Caco-2 (cell line): ENCODE measurements at regions not wholly inside any gene's neighbourhood (a gene's known extent, or its start where the extent isn't known, plus 50 kb on each side); places are given as distances from the start of the nearest gene placed in this dataset.

Experiments
- BruUV-seq: library from RNA; stranded (reverse); fragments of 400-500 nt; replicated peaks from 2 replicates; lab custom pipeline; 2021; lab: Mats Ljungman, UMichigan
- CTCF ChIA-PET: fragments of 300-600 bp; sonication (Branson Sonifier 250); formaldehyde crosslinking; loops from one replicate; lab custom pipeline; 2022; ENCODE audit warnings: antibody characterized with exemption; lab: Charles Lee
- POLR2A ChIA-PET: fragments of 300-600 bp; sonication (Branson Sonifier 250); formaldehyde crosslinking; loops from one replicate; lab custom pipeline; 2022; ENCODE audit warnings: antibody characterized with exemption; lab: Charles Lee
- DNase-seq, 2 experiments: peaks; one replicate each; pipeline versions ENCODE4 v3.0.0 to v3.0.0-alpha.2; 2020 to 2022
- H3K27me3 ChIP-seq: replicated peaks from 2 replicates; pipeline ENCODE4 v1.6.0; 2011; ENCODE audit warnings: low read length; ENCODE audit not compliant: control insufficient read depth, insufficient read depth
- H3K36me3 ChIP-seq: 2 replicates; pipeline ENCODE4 v1.5.1; 2011; ENCODE audit warnings: low read length; ENCODE audit not compliant: control insufficient read depth, insufficient read depth
- H3K4me1 ChIP-seq: fragments of 250-450 bp; sonication (Bioruptor Pico); 2 replicates; pipeline ENCODE4 v1.5.1; 2020; ENCODE audit warnings: mild to moderate bottlenecking
- H3K4me3 ChIP-seq: 2 replicates; pipeline ENCODE4 v1.5.1; 2011; ENCODE audit warnings: low read depth, mild to moderate bottlenecking, control low read depth, low read length
- H3K9me3 ChIP-seq: fragments of 250-450 bp; sonication (Bioruptor Pico); 2 replicates; pipeline ENCODE4 v1.5.1; 2020; ENCODE audit warnings: mild to moderate bottlenecking, moderate library complexity
- H3K27ac Mint-ChIP-seq: one replicate; pipeline ENCODE4 v1.8.0; 2022; ENCODE audit warnings: mixed read lengths; ENCODE audit not compliant: unreplicated experiment
- H3K27me3 Mint-ChIP-seq: one replicate; pipeline ENCODE4 v1.8.0; 2022; ENCODE audit warnings: mixed read lengths; ENCODE audit not compliant: insufficient read depth, unreplicated experiment
- H3K36me3 Mint-ChIP-seq: one replicate; pipeline ENCODE4 v1.8.0; 2022; ENCODE audit warnings: mild to moderate bottlenecking, mixed read lengths; ENCODE audit not compliant: insufficient read depth, unreplicated experiment
- H3K4me1 Mint-ChIP-seq: one replicate; pipeline ENCODE4 v1.8.0; 2022; ENCODE audit warnings: low read depth, mixed read lengths; ENCODE audit not compliant: unreplicated experiment
- H3K4me3 Mint-ChIP-seq: one replicate; pipeline ENCODE4 v1.8.0; 2022; ENCODE audit warnings: mild to moderate bottlenecking, moderate library complexity, mixed read lengths; ENCODE audit not compliant: unreplicated experiment
- H3K9me3 Mint-ChIP-seq: one replicate; pipeline ENCODE4 v1.8.0; 2022; ENCODE audit warnings: mixed read lengths; ENCODE audit not compliant: unreplicated experiment
- intact Hi-C: fragments of 100-400 bp; cut with micrococcal nuclease; formaldehyde crosslinking; loops from one replicate; pipeline ENCODE4 v1.10.0; 2022; ENCODE audit not compliant: unreplicated experiment
- TF ChIP-seq, protein P1 (sequence below), 2 experiments: fragments of 200-600 bp in 1 of 2; IDR thresholded peaks; 1 replicate in 1 of 2; 2 replicates in 1 of 2; pipeline versions ENCODE4 v1.5.1 to v1.8.0; 2011 to 2022; ENCODE audit warnings: antibody characterized with exemption in 1 of 2, control low read depth in 1 of 2, inconsistent platforms in 1 of 2, low read depth in 1 of 2, low read length in 1 of 2, mild to moderate bottlenecking in 1 of 2, moderate library complexity in 1 of 2; ENCODE audit not compliant: insufficient read depth in 1 of 2, severe bottlenecking in 1 of 2, unreplicated experiment in 1 of 2

DNA sequence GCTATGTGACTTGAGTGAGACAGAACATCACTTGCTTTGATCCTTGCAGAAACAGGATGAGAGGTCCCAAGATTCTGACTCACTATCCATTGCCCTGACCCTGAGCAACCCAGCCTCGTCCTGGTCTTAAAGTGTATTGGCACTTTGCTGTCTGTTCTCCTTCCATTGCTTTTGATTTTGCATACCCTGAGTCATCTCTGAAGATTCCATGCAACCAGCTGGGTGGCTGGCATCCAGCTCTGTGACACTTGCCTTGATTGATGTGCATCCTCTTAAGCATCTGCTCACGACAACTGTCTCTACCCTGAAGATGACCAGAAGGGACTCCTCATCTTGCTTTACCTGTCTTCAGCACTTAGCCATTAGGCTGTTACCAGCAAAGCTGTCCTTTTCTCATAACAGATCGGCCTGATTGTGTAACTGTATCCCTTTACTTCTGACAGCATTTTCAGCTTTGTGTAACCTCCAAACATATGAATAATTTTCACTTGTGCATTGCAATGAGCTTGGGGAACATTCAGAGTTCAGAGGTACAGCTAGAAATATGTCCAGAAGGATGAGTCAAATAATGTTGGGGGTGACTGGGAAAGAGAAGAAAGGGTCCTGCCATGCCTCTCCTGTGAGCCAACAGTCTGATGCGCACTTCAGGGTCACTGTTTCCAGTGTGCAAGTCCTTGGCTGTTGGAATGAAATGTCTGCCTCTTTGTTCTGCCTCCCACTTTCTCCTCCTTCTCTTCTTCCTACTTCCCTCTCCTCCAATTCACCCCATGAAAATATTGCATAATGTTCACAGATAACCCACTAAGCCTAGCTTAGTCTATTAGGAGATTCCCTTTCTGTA is 249.7 kb upstream of the OSR1 start:
- no peaks in the 10 kb centered on the region for H3K9me3 Mint-ChIP-seq
- H3K4me1 Mint-ChIP-seq, result no peaks in the 10 kb centered on the region
- no peaks in the 10 kb centered on the region for H3K36me3 Mint-ChIP-seq
- Histone ChIP-seq H3K36me3 (no peaks in the 10 kb centered on the region), H3K4me3 (no peak overlapping the region), H3K27me3 (no peaks in the 10 kb centered on the region), H3K9me3 (no peaks in the 10 kb centered on the region; the same call in 1 of the 2 replicates), H3K4me1 (peaks cover 7% of the 10 kb centered on the region)
- H3K4me3 Mint-ChIP-seq, result no peak overlapping the region
- DNase-seq, result no peak
- H3K27me3 Mint-ChIP-seq, result peaks cover 9% of the 10 kb centered on the region
- POLR2A ChIA-PET, result no interaction called here
- BruUV-seq, result no TSS peak
- TF ChIP-seq, protein P1, sequence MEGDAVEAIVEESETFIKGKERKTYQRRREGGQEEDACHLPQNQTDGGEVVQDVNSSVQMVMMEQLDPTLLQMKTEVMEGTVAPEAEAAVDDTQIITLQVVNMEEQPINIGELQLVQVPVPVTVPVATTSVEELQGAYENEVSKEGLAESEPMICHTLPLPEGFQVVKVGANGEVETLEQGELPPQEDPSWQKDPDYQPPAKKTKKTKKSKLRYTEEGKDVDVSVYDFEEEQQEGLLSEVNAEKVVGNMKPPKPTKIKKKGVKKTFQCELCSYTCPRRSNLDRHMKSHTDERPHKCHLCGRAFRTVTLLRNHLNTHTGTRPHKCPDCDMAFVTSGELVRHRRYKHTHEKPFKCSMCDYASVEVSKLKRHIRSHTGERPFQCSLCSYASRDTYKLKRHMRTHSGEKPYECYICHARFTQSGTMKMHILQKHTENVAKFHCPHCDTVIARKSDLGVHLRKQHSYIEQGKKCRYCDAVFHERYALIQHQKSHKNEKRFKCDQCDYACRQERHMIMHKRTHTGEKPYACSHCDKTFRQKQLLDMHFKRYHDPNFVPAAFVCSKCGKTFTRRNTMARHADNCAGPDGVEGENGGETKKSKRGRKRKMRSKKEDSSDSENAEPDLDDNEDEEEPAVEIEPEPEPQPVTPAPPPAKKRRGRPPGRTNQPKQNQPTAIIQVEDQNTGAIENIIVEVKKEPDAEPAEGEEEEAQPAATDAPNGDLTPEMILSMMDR (IDR thresholded peaks at IDR 0.05; ENCODE audit: insufficient read depth in 1 of 2, low read depth in 1 of 2, low read length in 1 of 2, severe bottlenecking in 1 of 2, unreplicated experiment in 1 of 2), result no peak
- CTCF ChIA-PET, result no interaction called here
- no peak overlapping the region for H3K27ac Mint-ChIP-seq
- intact Hi-C loops, result no loop called here

- no peaks in the 10 kb centered on the region for H3K4me1 Mint-ChIP-seq
- TF ChIP-seq, protein P1 (IDR thresholded peaks at IDR 0.05; ENCODE audit: insufficient read depth in 1 of 2, low read depth in 1 of 2, low read length in 1 of 2, severe bottlenecking in 1 of 2, unreplicated experiment in 1 of 2), result no peak
- Histone ChIP-seq H3K9me3 (no peaks in the 10 kb centered on the region), H3K4me3 (no peak overlapping the region), H3K4me1 (peaks cover 7% of the 10 kb centered on the region), H3K36me3 (no peaks in the 10 kb centered on the region), H3K27me3 (no peaks in the 10 kb centered on the region)
- intact Hi-C loops, result no loop called here
- CTCF ChIA-PET, result no interaction called here
- H3K27ac Mint-ChIP-seq, result no peak overlapping the region
- no peaks in the 10 kb centered on the region for H3K9me3 Mint-ChIP-seq
- peaks cover 11% of the 10 kb centered on the region for H3K27me3 Mint-ChIP-seq
- BruUV-seq, result no TSS peak
- H3K4me3 Mint-ChIP-seq, result no peak overlapping the region
- POLR2A ChIA-PET, result no interaction called here
- DNase-seq, result no peak
- H3K36me3 Mint-ChIP-seq, result no peaks in the 10 kb centered on the region
Measured at GRCh38 chr2:19607400-19607799, 249.0 kb upstream of the OSR1 start.

GRCh38 chr2:19600982-19601381 is 242.6 kb upstream of the OSR1 start:
- H3K36me3 ChIP-seq, result no peaks in the 10 kb centered on the region
- ChIA-PET CTCF (no interaction called here), POLR2A (no interaction called here)
- DNase-seq, result no peak
- H3K9me3 ChIP-seq, result no peaks in the 10 kb centered on the region
- Mint-ChIP-seq H3K36me3 (no peaks in the 10 kb centered on the region), H3K27me3 (peaks cover 8% of the 10 kb centered on the region), H3K9me3 (no peaks in the 10 kb centered on the region), H3K4me3 (no peak overlapping the region), H3K4me1 (no peaks in the 10 kb centered on the region), H3K27ac (no peak overlapping the region)
- intact Hi-C loops, result no loop called here
- TF ChIP-seq, protein P1 (IDR thresholded peaks at IDR 0.05; ENCODE audit: insufficient read depth in 1 of 2, low read depth in 1 of 2, low read length in 1 of 2, severe bottlenecking in 1 of 2, unreplicated experiment in 1 of 2), result no peak
- no peaks in the 10 kb centered on the region for H3K27me3 ChIP-seq
- H3K4me3 ChIP-seq, result no peak overlapping the region
- no peaks in the 10 kb centered on the region for H3K4me1 ChIP-seq
- BruUV-seq, result no TSS peak
